Common myeloid progenitor, CD34-positive (primary cell): ENCODE measurements at regions not wholly inside any gene's neighbourhood (a gene's known extent, or its start where the extent isn't known, plus 50 kb on each side); places are given as distances from the start of the nearest gene placed in this dataset.

ENCODE experiments used
- CTCF ChIA-PET: fragments of 350-600 bp; sonication (Branson Sonifier 250); formaldehyde crosslinking; loops from one replicate; lab custom pipeline; 2021; ENCODE audit warnings: antibody characterized with exemption; lab: Charles Lee
- POLR2A ChIA-PET: fragments of 350-600 bp; sonication (Branson Sonifier 250); formaldehyde crosslinking; loops from one replicate; lab custom pipeline; 2021; ENCODE audit warnings: antibody characterized with exemption; lab: Charles Lee
- DNase-seq, 3 donors: peaks; one replicate each; pipeline versions ENCODE4 v3.0.0 to v3.0.0-alpha.2; 2013
- H3K27ac ChIP-seq, 2 experiments: 1 replicate in 1 of 2; 2 replicates in 1 of 2; pipeline ENCODE4 v1.7.0; 2013; ENCODE audit warnings: inconsistent platforms in 2 of 2, low read length in 2 of 2, mild to moderate bottlenecking in 2 of 2, low read depth in 1 of 2, moderate library complexity in 1 of 2; ENCODE audit not compliant: severe bottlenecking in 2 of 2, insufficient read depth in 1 of 2, poor library complexity in 1 of 2
- H3K27me3 ChIP-seq, 5 experiments: replicated peaks in 2 of 5; 1 replicate in 3 of 5; 2 replicates in 2 of 5; pipeline versions ENCODE4 v1.6.1 to v1.7.0; 2013; ENCODE audit warnings: low read length in 4 of 5, mild to moderate bottlenecking in 2 of 5, moderate library complexity in 2 of 5, inconsistent platforms in 1 of 5; ENCODE audit not compliant: insufficient read depth in 5 of 5, control insufficient read depth in 4 of 5
- H3K36me3 ChIP-seq, 4 experiments: 1 replicate in 2 of 4; 2 replicates in 2 of 4; pipeline versions ENCODE4 v1.6.1 to v1.7.0; 2013; ENCODE audit warnings: low read length in 3 of 4, control low read depth in 1 of 4, mild to moderate bottlenecking in 1 of 4; ENCODE audit not compliant: control insufficient read depth in 4 of 4, insufficient read depth in 4 of 4
- H3K4me1 ChIP-seq, 4 experiments: 1 replicate in 3 of 4; 2 replicates in 1 of 4; pipeline versions ENCODE4 v1.6.1 to v1.7.1; 2013; ENCODE audit warnings: low read length in 3 of 4, mild to moderate bottlenecking in 3 of 4, control low read depth in 1 of 4, inconsistent platforms in 1 of 4, moderate library complexity in 1 of 4; ENCODE audit not compliant: control insufficient read depth in 4 of 4, insufficient read depth in 4 of 4; ENCODE audit errors: control extremely low read depth in 1 of 4
- H3K4me3 ChIP-seq, 7 experiments: 1 replicate in 4 of 7; 2 replicates in 3 of 7; pipeline versions ENCODE4 v1.5.1 to v1.7.0; 2013; ENCODE audit warnings: mild to moderate bottlenecking in 7 of 7, low read length in 6 of 7, moderate library complexity in 6 of 7, inconsistent platforms in 2 of 7, low read depth in 2 of 7, control low read depth in 1 of 7; ENCODE audit not compliant: insufficient read depth in 4 of 7, control insufficient read depth in 1 of 7; ENCODE audit errors: extremely low read depth in 1 of 7
- H3K9me3 ChIP-seq, 5 experiments: 1 replicate in 4 of 5; 2 replicates in 1 of 5; pipeline versions ENCODE4 v1.6.1 to v1.7.1; 2013; ENCODE audit warnings: low read length in 4 of 5, mild to moderate bottlenecking in 2 of 5, inconsistent platforms in 1 of 5, low read depth in 1 of 5, moderate library complexity in 1 of 5; ENCODE audit not compliant: control insufficient read depth in 4 of 5, insufficient read depth in 2 of 5; ENCODE audit errors: control extremely low read depth in 1 of 5
- WGBS: methylation state at CpG from one replicate; pipeline ENCODE4 v1.1.5; 2013; ENCODE audit not compliant: insufficient coverage; 5-methylcytosine and 5-hydroxymethylcytosine counted together

- WGBS, result no CpG with 5 or more reads among the region's 1 CpG
Measured at GRCh38 chr17:51456942-51457341, 196.6 kb downstream of the UTP18 start.

GRCh38 chr17:51461578-51462004 is 201.2 kb downstream of the UTP18 start:
- Histone ChIP-seq H3K27ac (no peak overlapping the region), H3K4me3 (no peak overlapping the region), H3K4me1 (peaks cover 0 to 9% (median 4%) of the 10 kb centered on the region in 4 experiments), H3K36me3 (no peaks in the 10 kb centered on the region), H3K27me3 (peaks cover 0 to 12% (median 8%) of the 10 kb centered on the region in 5 experiments), H3K9me3 (no peaks in the 10 kb centered on the region)
- DNase-seq, result peak; percentile 12 to 54 (median 45)
- WGBS, result 79% methylated on average over 6 of the region's 11 CpGs
- POLR2A ChIA-PET, result no interaction called here
- CTCF ChIA-PET, result interaction anchor here (1.2 to 1.6 kb wide), 3 partner anchors 25 to 164 kb away, joined by 3 to 4 read pairs (median 3); no protein-coding TSS in a partner anchor

More at GRCh38 chr17:51456942-51457341, 196.6 kb downstream of the UTP18 start:
- Histone ChIP-seq H3K4me3 (no peak overlapping the region), H3K4me1 (peaks cover 0 to 10% (median 5%) of the 10 kb centered on the region in 4 experiments), H3K27ac (no peak overlapping the region), H3K36me3 (no peaks in the 10 kb centered on the region), H3K9me3 (no peaks in the 10 kb centered on the region), H3K27me3 (peaks cover 0 to 2% (median 0%) of the 10 kb centered on the region in 5 experiments)
- ChIA-PET CTCF (interaction anchor here (1.5 to 2.0 kb wide), 3 partner anchors 17 to 85 kb away, joined by 3 to 5 read pairs (median 5); no protein-coding TSS in a partner anchor), POLR2A (no interaction called here)
- peak; percentile 55 to 92 (median 91) for DNase-seq

- WGBS, result 97% methylated on average over 6 of the region's 8 CpGs
Measured at GRCh38 chr17:51463353-51463752, 203.0 kb downstream of the UTP18 start.

GRCh38 chr17:51467336-51467735 is 207.0 kb downstream of the UTP18 start:
- Histone ChIP-seq H3K9me3 (no peaks in the 10 kb centered on the region), H3K36me3 (no peaks in the 10 kb centered on the region), H3K27me3 (peaks cover 3 to 24% (median 7%) of the 10 kb centered on the region in 5 experiments), H3K4me3 (no peak overlapping the region), H3K4me1 (no peaks in the 10 kb centered on the region), H3K27ac (no peak overlapping the region)
- CTCF ChIA-PET, result no interaction called here
- DNase-seq, result no peak
- 100% methylated on average over 1 of the region's 1 CpG for WGBS
- POLR2A ChIA-PET, result no interaction called here

More at GRCh38 chr17:51463353-51463752, 203.0 kb downstream of the UTP18 start:
- ChIA-PET CTCF (no interaction called here), POLR2A (no interaction called here)
- Histone ChIP-seq H3K27me3 (peaks cover 0 to 16% (median 8%) of the 10 kb centered on the region in 5 experiments), H3K4me1 (no peaks in the 10 kb centered on the region), H3K4me3 (no peak overlapping the region), H3K9me3 (no peaks in the 10 kb centered on the region), H3K36me3 (no peaks in the 10 kb centered on the region), H3K27ac (no peak overlapping the region)
- no peak for DNase-seq

GRCh38 chr17:51472670-51473205 is 212.4 kb downstream of the UTP18 start:
- ChIA-PET POLR2A (no interaction called here), CTCF (no interaction called here)
- no peak overlapping the region for H3K27ac ChIP-seq
- DNase-seq, result peak in 2 of 3 donors; percentile 27 to 38
- no peak overlapping the region for H3K4me3 ChIP-seq
- H3K4me1 ChIP-seq, result no peaks in the 10 kb centered on the region
- WGBS, result no CpG with 5 or more reads among the region's 2 CpGs
- H3K36me3 ChIP-seq, result no peaks in the 10 kb centered on the region
- H3K9me3 ChIP-seq, result no peaks in the 10 kb centered on the region
- H3K27me3 ChIP-seq, result peaks cover 3 to 31% (median 8%) of the 10 kb centered on the region in 5 experiments

- H3K27ac ChIP-seq, result no peak overlapping the region
- no peak for DNase-seq
- H3K9me3 ChIP-seq, result no peaks in the 10 kb centered on the region
- H3K4me3 ChIP-seq, result no peak overlapping the region
- no CpG with 5 or more reads among the region's 4 CpGs for WGBS
- H3K4me1 ChIP-seq, result no peaks in the 10 kb centered on the region
- CTCF ChIA-PET, result no interaction called here
- H3K36me3 ChIP-seq, result no peaks in the 10 kb centered on the region
- peaks cover 3 to 31% (median 8%) of the 10 kb centered on the region in 5 experiments for H3K27me3 ChIP-seq
- POLR2A ChIA-PET, result no interaction called here
Measured at GRCh38 chr17:51474764-51475163, 214.4 kb downstream of the UTP18 start.

- Histone ChIP-seq H3K27ac (no peak overlapping the region), H3K4me1 (no peaks in the 10 kb centered on the region), H3K9me3 (no peaks in the 10 kb centered on the region), H3K27me3 (peaks cover 3 to 31% (median 8%) of the 10 kb centered on the region in 5 experiments), H3K36me3 (no peaks in the 10 kb centered on the region), H3K4me3 (no peak overlapping the region)
- 81% methylated on average over 5 of the region's 5 CpGs for WGBS
- ChIA-PET CTCF (no interaction called here), POLR2A (no interaction called here)
- no peak for DNase-seq
Measured at GRCh38 chr17:51475730-51476129, 215.4 kb downstream of the UTP18 start.
